ENCODE measurements at regions not wholly inside any gene's neighbourhood (a gene's known extent, or its start where the extent isn't known, plus 50 kb on each side); places are given as distances from the start of the nearest gene placed in this dataset.
A peak's percentile ranks its signal among the peaks of the same experiment; 100 is the strongest.

DNA sequence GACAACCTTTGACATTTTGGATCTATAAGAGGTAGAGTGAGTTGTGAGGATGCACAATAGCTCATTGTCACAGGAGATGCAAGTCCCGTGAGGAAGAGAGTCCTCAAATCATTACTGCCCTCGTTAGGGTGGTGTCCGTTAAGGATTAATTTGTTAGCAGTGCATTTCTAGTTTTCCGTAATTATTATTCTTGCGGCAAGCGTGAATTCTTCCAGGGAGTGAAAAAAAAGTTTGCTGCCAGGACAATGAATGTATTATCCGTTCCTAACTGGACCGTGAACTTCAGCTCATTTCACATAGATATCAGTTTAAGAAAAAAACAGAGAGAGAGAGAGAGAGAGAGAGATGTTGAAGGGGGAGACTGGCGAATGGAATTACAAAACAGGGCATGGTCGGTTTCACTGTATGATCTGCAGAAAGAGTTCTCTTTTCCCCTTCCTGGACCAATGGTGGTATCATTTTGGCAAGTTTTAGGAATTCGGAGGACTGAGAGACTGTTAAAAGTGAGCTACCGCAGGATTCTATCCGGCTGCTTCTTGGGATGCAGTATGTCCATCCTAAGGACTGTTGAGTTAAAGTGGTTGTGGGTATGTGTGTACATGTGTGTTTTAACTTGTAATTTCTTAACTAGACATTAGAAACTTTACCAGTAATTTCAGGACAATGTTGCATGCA, 216.0 kb upstream of the NFIA start:
- Histone ChIP-seq H3K27ac (ENCODE audit: low read depth in 1 of 2, low read length in 2 of 2) (peak overlapping the region; percentile 42 to 51), H3K9ac (ENCODE audit: low read depth in 1 of 2, low read length in 2 of 2) (no peak overlapping the region), H3K36me3 (ENCODE audit: control insufficient read depth in 4 of 4, insufficient read depth in 3 of 4, low read depth in 1 of 4, low read length in 3 of 4) (no peaks in the 10 kb centered on the region), H3K9me3 (ENCODE audit: control insufficient read depth in 4 of 4, low read length in 3 of 4) (no peaks in the 10 kb centered on the region), H3K4me1 (ENCODE audit: control insufficient read depth in 4 of 4, insufficient read depth in 4 of 4, low read length in 3 of 4) (peaks cover 0 to 14% (median 4%) of the 10 kb centered on the region in 4 donors), H3K27me3 (ENCODE audit: control insufficient read depth in 4 of 4, insufficient read depth in 4 of 4, low read length in 3 of 4) (no peaks in the 10 kb centered on the region), H3K4me3 (ENCODE audit: low read depth in 1 of 3, low read length in 3 of 3) (no peak overlapping the region)
- 67% methylated on average over 13 of the region's 13 CpGs for WGBS
- no peak for DNase-seq (ENCODE audit: low spot score)
- TF ChIP-seq, protein P1, sequence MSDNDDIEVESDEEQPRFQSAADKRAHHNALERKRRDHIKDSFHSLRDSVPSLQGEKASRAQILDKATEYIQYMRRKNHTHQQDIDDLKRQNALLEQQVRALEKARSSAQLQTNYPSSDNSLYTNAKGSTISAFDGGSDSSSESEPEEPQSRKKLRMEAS (IDR thresholded peaks at IDR 0.05), result no peak
- TF ChIP-seq FOXA1 (IDR thresholded peaks at IDR 0.05) (no peak), FOXA2 (IDR thresholded peaks at IDR 0.05) (no peak), RXRA (IDR thresholded peaks at IDR 0.05) (no peak), RAD21 (IDR thresholded peaks at IDR 0.05) (no peak), SP1 (IDR thresholded peaks at IDR 0.05) (no peak), JUND (IDR thresholded peaks at IDR 0.05) (no peak), GABPA (IDR thresholded peaks at IDR 0.05 in 1 of 2, conservative IDR thresholded peaks at IDR 0.05 in 1 of 2) (no peak), HNF4A (conservative IDR thresholded peaks at IDR 0.05) (no peak), TAF1 (conservative IDR thresholded peaks at IDR 0.05) (no peak), EGR1 (IDR thresholded peaks at IDR 0.05; ENCODE audit: low read depth in 2 of 2) (no peak), NR2F2 (IDR thresholded peaks at IDR 0.05) (no peak)
- TF ChIP-seq, protein P2, sequence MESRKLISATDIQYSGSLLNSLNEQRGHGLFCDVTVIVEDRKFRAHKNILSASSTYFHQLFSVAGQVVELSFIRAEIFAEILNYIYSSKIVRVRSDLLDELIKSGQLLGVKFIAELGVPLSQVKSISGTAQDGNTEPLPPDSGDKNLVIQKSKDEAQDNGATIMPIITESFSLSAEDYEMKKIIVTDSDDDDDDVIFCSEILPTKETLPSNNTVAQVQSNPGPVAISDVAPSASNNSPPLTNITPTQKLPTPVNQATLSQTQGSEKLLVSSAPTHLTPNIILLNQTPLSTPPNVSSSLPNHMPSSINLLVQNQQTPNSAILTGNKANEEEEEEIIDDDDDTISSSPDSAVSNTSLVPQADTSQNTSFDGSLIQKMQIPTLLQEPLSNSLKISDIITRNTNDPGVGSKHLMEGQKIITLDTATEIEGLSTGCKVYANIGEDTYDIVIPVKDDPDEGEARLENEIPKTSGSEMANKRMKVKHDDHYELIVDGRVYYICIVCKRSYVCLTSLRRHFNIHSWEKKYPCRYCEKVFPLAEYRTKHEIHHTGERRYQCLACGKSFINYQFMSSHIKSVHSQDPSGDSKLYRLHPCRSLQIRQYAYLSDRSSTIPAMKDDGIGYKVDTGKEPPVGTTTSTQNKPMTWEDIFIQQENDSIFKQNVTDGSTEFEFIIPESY (IDR thresholded peaks at IDR 0.05), result no peak
- TF ChIP-seq, protein P3, sequence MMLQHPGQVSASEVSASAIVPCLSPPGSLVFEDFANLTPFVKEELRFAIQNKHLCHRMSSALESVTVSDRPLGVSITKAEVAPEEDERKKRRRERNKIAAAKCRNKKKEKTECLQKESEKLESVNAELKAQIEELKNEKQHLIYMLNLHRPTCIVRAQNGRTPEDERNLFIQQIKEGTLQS (IDR thresholded peaks at IDR 0.05), result no peak
- TF ChIP-seq, protein P4, sequence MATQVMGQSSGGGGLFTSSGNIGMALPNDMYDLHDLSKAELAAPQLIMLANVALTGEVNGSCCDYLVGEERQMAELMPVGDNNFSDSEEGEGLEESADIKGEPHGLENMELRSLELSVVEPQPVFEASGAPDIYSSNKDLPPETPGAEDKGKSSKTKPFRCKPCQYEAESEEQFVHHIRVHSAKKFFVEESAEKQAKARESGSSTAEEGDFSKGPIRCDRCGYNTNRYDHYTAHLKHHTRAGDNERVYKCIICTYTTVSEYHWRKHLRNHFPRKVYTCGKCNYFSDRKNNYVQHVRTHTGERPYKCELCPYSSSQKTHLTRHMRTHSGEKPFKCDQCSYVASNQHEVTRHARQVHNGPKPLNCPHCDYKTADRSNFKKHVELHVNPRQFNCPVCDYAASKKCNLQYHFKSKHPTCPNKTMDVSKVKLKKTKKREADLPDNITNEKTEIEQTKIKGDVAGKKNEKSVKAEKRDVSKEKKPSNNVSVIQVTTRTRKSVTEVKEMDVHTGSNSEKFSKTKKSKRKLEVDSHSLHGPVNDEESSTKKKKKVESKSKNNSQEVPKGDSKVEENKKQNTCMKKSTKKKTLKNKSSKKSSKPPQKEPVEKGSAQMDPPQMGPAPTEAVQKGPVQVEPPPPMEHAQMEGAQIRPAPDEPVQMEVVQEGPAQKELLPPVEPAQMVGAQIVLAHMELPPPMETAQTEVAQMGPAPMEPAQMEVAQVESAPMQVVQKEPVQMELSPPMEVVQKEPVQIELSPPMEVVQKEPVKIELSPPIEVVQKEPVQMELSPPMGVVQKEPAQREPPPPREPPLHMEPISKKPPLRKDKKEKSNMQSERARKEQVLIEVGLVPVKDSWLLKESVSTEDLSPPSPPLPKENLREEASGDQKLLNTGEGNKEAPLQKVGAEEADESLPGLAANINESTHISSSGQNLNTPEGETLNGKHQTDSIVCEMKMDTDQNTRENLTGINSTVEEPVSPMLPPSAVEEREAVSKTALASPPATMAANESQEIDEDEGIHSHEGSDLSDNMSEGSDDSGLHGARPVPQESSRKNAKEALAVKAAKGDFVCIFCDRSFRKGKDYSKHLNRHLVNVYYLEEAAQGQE (IDR thresholded peaks at IDR 0.05), result no peak
- TF ChIP-seq, protein P5, sequence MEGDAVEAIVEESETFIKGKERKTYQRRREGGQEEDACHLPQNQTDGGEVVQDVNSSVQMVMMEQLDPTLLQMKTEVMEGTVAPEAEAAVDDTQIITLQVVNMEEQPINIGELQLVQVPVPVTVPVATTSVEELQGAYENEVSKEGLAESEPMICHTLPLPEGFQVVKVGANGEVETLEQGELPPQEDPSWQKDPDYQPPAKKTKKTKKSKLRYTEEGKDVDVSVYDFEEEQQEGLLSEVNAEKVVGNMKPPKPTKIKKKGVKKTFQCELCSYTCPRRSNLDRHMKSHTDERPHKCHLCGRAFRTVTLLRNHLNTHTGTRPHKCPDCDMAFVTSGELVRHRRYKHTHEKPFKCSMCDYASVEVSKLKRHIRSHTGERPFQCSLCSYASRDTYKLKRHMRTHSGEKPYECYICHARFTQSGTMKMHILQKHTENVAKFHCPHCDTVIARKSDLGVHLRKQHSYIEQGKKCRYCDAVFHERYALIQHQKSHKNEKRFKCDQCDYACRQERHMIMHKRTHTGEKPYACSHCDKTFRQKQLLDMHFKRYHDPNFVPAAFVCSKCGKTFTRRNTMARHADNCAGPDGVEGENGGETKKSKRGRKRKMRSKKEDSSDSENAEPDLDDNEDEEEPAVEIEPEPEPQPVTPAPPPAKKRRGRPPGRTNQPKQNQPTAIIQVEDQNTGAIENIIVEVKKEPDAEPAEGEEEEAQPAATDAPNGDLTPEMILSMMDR (IDR thresholded peaks at IDR 0.05; ENCODE audit: low read depth, low read length, missing input control), result no peak
